ENCODE measurements at regions not wholly inside any gene's neighbourhood (a gene's known extent, or its start where the extent isn't known, plus 50 kb on each side); places are given as distances from the start of the nearest gene placed in this dataset.

DNA sequence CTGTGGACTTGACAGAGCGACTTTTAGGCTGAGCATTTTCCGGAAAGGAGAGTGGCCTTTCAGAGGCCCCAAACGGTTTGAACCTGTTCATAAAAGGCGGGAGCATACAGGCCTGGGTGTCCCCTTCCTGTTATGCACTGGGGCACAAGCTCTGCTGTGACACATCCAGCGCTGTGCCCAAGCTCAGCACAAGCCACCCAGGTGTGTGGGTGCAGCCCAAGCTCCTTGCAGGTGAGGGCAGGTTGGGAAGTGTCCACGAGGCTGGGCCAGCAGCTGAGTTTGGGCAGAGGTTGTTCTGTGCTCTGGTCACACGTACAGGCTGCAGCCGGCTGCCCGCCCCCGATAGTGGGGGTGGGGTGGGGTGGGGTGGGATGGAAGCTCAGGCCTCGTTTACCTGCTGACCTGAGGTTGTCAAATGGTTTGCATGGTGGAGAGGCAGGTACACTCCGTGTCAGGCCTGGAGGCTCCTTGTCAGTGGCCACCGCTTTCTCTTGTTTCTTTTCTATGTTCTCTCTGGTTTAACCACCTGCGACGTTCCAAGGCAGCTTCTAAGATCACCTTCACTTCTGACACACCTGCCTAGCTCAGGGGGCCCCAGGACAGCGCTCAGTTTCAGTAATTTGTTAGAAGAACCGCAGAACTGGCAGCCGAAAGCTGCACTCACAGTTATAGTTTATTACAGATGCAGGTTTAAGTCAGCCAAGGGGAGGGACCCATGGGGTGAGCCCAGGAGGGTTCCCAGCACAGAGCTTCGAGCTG lies 194.7 kb upstream of the CIBAR2 start:
- no peaks in the 10 kb centered on the region; the same call in 1 of the 2 replicates for H4K20me1 ChIP-seq (ENCODE audit: insufficient read depth)
- no peak for TF ChIP-seq EZH2 (IDR thresholded peaks at IDR 0.05; ENCODE audit: low read depth)
- TF ChIP-seq, protein P1, sequence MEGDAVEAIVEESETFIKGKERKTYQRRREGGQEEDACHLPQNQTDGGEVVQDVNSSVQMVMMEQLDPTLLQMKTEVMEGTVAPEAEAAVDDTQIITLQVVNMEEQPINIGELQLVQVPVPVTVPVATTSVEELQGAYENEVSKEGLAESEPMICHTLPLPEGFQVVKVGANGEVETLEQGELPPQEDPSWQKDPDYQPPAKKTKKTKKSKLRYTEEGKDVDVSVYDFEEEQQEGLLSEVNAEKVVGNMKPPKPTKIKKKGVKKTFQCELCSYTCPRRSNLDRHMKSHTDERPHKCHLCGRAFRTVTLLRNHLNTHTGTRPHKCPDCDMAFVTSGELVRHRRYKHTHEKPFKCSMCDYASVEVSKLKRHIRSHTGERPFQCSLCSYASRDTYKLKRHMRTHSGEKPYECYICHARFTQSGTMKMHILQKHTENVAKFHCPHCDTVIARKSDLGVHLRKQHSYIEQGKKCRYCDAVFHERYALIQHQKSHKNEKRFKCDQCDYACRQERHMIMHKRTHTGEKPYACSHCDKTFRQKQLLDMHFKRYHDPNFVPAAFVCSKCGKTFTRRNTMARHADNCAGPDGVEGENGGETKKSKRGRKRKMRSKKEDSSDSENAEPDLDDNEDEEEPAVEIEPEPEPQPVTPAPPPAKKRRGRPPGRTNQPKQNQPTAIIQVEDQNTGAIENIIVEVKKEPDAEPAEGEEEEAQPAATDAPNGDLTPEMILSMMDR (conservative IDR thresholded peaks at IDR 0.05), result no peak
- POLR2A ChIA-PET (ENCODE audit: unreplicated experiment), result interaction anchor here (0.5 kb wide), 1 partner anchor 423 kb away, joined by 3 read pairs; no protein-coding TSS in a partner anchor
- H3K79me2 ChIP-seq (ENCODE audit: low read depth), result no peaks in the 10 kb centered on the region
- CTCF ChIA-PET, result interaction anchor here (0.9 kb wide), 1 partner anchor 28 kb away, joined by 4 read pairs; no protein-coding TSS in a partner anchor
- BruUV-seq (replicated peaks), result no TSS peak
- H3K4me1 ChIP-seq (replicated peaks; ENCODE audit: insufficient read depth), result peaks cover 10% of the 10 kb centered on the region
- H3K27ac ChIP-seq, result no peak overlapping the region
- peaks cover 14% of the 10 kb centered on the region; the same call in 1 of the 2 replicates for H3F3A ChIP-seq (ENCODE audit: insufficient read depth, low read depth)
- no peaks in the 10 kb centered on the region for H3K9me2 ChIP-seq (ENCODE audit: insufficient read depth)
- intact Hi-C loops (cut with micrococcal nuclease; ENCODE audit: unreplicated experiment), result loop anchor here (10.0 kb wide), 1 partner anchor 88 kb away; no protein-coding TSS in a partner anchor
- no peak overlapping the region for H3K4me2 ChIP-seq
- no peak overlapping the region for H2AFZ ChIP-seq
- H3K36me3 ChIP-seq (ENCODE audit: low read depth), result no peaks in the 10 kb centered on the region
- DNase-seq, result no peak
- no peak overlapping the region for H3K4me3 ChIP-seq
- no peaks in the 10 kb centered on the region for H3K27me3 ChIP-seq (ENCODE audit: insufficient read depth, low read depth)
- no peaks in the 10 kb centered on the region for H3K9me3 ChIP-seq (ENCODE audit: insufficient read depth, low read depth)

DNA sequence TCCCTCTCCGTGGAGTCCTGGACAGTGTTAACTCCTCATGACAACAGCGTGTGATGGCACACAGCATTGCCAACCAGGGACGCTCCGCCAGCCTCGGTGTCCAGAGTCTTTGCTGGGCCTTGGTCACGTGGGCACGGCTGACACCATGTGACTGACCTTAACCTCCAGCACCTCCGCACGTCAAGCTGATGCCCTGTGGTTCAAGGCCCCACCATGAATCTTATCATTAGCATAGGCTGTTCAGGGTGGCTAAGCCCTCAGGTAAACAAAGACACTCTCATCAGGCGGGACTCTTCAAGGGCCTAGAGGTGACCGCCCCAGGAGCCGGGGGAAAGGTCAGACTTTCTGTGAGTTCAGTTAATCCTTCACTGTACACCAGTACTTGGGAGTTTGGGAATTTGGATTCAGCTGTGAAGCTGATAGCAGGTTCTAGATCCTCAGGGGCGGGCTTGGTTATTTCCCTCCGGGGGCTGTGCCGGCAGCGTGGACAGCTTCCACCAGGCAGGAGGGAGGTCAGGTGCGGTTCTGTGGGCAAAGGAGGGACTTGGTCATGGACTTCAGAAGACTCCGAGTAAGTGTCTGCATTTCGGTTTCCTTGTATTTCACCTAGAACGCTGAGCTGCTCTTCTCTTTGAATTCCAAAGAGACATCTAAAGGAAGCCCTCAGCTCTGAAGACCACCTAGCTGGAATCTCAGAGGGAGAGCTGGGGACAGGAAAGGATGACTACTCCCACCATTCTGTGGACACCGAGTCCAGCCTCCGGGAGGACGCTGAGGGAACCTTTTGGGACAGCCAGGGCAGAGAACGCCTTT lies 195.5 kb upstream of the CIBAR2 start:
- Histone ChIP-seq H4K20me1 (ENCODE audit: insufficient read depth) (no peaks in the 10 kb centered on the region; the same call in 1 of the 2 replicates), H3K36me3 (ENCODE audit: low read depth) (no peaks in the 10 kb centered on the region), H3K9me2 (ENCODE audit: insufficient read depth) (no peaks in the 10 kb centered on the region), H3K4me2 (no peak overlapping the region), H3K4me3 (no peak overlapping the region), H3K27me3 (ENCODE audit: insufficient read depth, low read depth) (no peaks in the 10 kb centered on the region), H3K4me1 (replicated peaks; ENCODE audit: insufficient read depth) (peaks cover 10% of the 10 kb centered on the region), H3K9me3 (ENCODE audit: insufficient read depth, low read depth) (no peaks in the 10 kb centered on the region), H3K79me2 (ENCODE audit: low read depth) (no peaks in the 10 kb centered on the region), H2AFZ (no peak overlapping the region), H3K27ac (no peak overlapping the region), H3F3A (ENCODE audit: insufficient read depth, low read depth) (peaks cover 14% of the 10 kb centered on the region; the same call in 1 of the 2 replicates)
- DNase-seq, result no peak
- BruUV-seq (replicated peaks), result no TSS peak
- ChIA-PET CTCF (interaction anchor here (0.9 kb wide), 1 partner anchor 27 kb away, joined by 4 read pairs; no protein-coding TSS in a partner anchor), POLR2A (ENCODE audit: unreplicated experiment) (no interaction called here)
- intact Hi-C loops (cut with micrococcal nuclease; ENCODE audit: unreplicated experiment), result loop anchor here (10.0 kb wide), 1 partner anchor 87 kb away; no protein-coding TSS in a partner anchor
- TF ChIP-seq, protein P1 (conservative IDR thresholded peaks at IDR 0.05), result no peak
- no peak for TF ChIP-seq EZH2 (IDR thresholded peaks at IDR 0.05; ENCODE audit: low read depth)

Data from PC-9 (cell line).